Neural progenitor cell (in vitro differentiated cells): ENCODE measurements at regions not wholly inside any gene's neighbourhood (a gene's known extent, or its start where the extent isn't known, plus 50 kb on each side); places are given as distances from the start of the nearest gene placed in this dataset.

Source experiments
- DNase-seq: peaks from one replicate; pipeline ENCODE4 v3.0.0-alpha.2; 2016; ENCODE audit warnings: low spot score
- H2AFZ ChIP-seq: fragments of 200-600 bp; sonication (generic); replicated peaks from 2 replicates; pipeline ENCODE4 v1.6.1; 2016; ENCODE audit warnings: antibody characterized with exemption
- H3F3A ChIP-seq: fragments of 200-600 bp; sonication (generic); 2 replicates; pipeline ENCODE4 v1.6.1; 2016; ENCODE audit warnings: antibody characterized with exemption, low read depth
- H3K27ac ChIP-seq: fragments of 200-600 bp; sonication (generic); 2 replicates; pipeline ENCODE4 v1.5.1; 2016; ENCODE audit warnings: mild to moderate bottlenecking
- H3K27me3 ChIP-seq: fragments of 200-600 bp; sonication (generic); 2 replicates; pipeline ENCODE4 v1.6.1; 2016; ENCODE audit warnings: mild to moderate bottlenecking, moderate library complexity
- H3K36me3 ChIP-seq: fragments of 200-600 bp; sonication (generic); 2 replicates; pipeline ENCODE4 v1.5.1; 2016
- H3K4me1 ChIP-seq: fragments of 200-600 bp; sonication (generic); 2 replicates; pipeline ENCODE4 v1.6.1; 2016; ENCODE audit warnings: mixed run types
- H3K4me2 ChIP-seq: fragments of 200-600 bp; sonication (generic); 2 replicates; pipeline ENCODE4 v1.6.1; 2016
- H3K4me3 ChIP-seq: fragments of 200-600 bp; sonication (generic); 2 replicates; pipeline ENCODE4 v1.5.1; 2016
- H3K79me2 ChIP-seq: fragments of 200-600 bp; sonication (generic); 2 replicates; pipeline ENCODE4 v1.6.1; 2016; ENCODE audit warnings: low read depth
- H3K9ac ChIP-seq: fragments of 200-600 bp; sonication (generic); 2 replicates; pipeline ENCODE4 v1.6.1; 2016
- H3K9me3 ChIP-seq: fragments of 200-600 bp; sonication (generic); 2 replicates; pipeline ENCODE4 v1.5.1; 2016; ENCODE audit warnings: low read depth
- H4K20me1 ChIP-seq: fragments of 200-600 bp; sonication (generic); 2 replicates; pipeline ENCODE4 v1.6.1; 2016; ENCODE audit warnings: low read depth
- H3K27ac Mint-ChIP-seq: 3 replicates; pipeline ENCODE4 v1.8.0; 2021; ENCODE audit warnings: mixed read lengths
- H3K27me3 Mint-ChIP-seq: 2 replicates; pipeline ENCODE4 v1.8.0; 2022; ENCODE audit warnings: low read depth, mild to moderate bottlenecking, inconsistent platforms, moderate library complexity, mixed read lengths; ENCODE audit not compliant: insufficient read depth
- H3K36me3 Mint-ChIP-seq: 3 replicates; pipeline ENCODE4 v1.8.0; 2021; ENCODE audit warnings: mixed read lengths
- H3K4me1 Mint-ChIP-seq: 3 replicates; pipeline ENCODE4 v1.8.0; 2021; ENCODE audit warnings: mixed read lengths
- H3K4me3 Mint-ChIP-seq: 3 replicates; pipeline ENCODE4 v1.8.0; 2021; ENCODE audit warnings: mild to moderate bottlenecking, moderate library complexity, mixed read lengths
- H3K9me3 Mint-ChIP-seq: 3 replicates; pipeline ENCODE4 v1.8.0; 2020; ENCODE audit warnings: mixed read lengths
- CTCF ChIP-seq: fragments of 200-600 bp; sonication (generic); IDR thresholded peaks from 2 replicates; pipeline ENCODE4 v1.5.1; 2017; ENCODE audit warnings: antibody characterized with exemption, mild to moderate bottlenecking
- EZH2 ChIP-seq: fragments of 200-600 bp; sonication (generic); IDR thresholded peaks from 2 replicates; pipeline ENCODE4 v1.6.1; 2017; ENCODE audit warnings: antibody characterized with exemption, mild to moderate bottlenecking, moderate library complexity
- EZH2phosphoT487 ChIP-seq: fragments of 200-600 bp; sonication (generic); IDR thresholded peaks from 2 replicates; pipeline ENCODE4 v1.6.1; 2017; ENCODE audit warnings: antibody characterized with exemption

- H3K9ac ChIP-seq, result no peak overlapping the region
- H3K36me3 ChIP-seq, result no peaks in the 10 kb centered on the region
- Mint-ChIP-seq H3K27me3 (no peaks in the 10 kb centered on the region), H3K4me3 (no peak overlapping the region), H3K9me3 (no peaks in the 10 kb centered on the region), H3K4me1 (no peaks in the 10 kb centered on the region), H3K27ac (no peak overlapping the region), H3K36me3 (no peaks in the 10 kb centered on the region)
- H3F3A ChIP-seq, result no peaks in the 10 kb centered on the region
- H3K9me3 ChIP-seq, result no peaks in the 10 kb centered on the region
- H4K20me1 ChIP-seq, result no peaks in the 10 kb centered on the region
- TF ChIP-seq EZH2, result no peak
- no peak for DNase-seq
- no peak overlapping the region for H3K4me3 ChIP-seq
- H3K4me2 ChIP-seq, result no peak overlapping the region
- H3K4me1 ChIP-seq, result no peaks in the 10 kb centered on the region
- H3K27me3 ChIP-seq, result no peaks in the 10 kb centered on the region
- no peaks in the 10 kb centered on the region for H3K79me2 ChIP-seq
- H3K27ac ChIP-seq, result no peak overlapping the region
- no peak overlapping the region for H2AFZ ChIP-seq
Measured at GRCh38 chr2:52396836-52397235, 1364.9 kb upstream of the NRXN1 start.

GRCh38 chr2:52395912-52396311 lies 1364.0 kb upstream of the NRXN1 start:
- no peaks in the 10 kb centered on the region for H3K9me3 Mint-ChIP-seq
- H3K4me1 ChIP-seq, result no peaks in the 10 kb centered on the region

GRCh38 chr2:52391621-52392020 lies 1359.7 kb upstream of the NRXN1 start:
- H3K4me1 Mint-ChIP-seq, result no peaks in the 10 kb centered on the region
- H3K27ac ChIP-seq, result no peak overlapping the region
- H3F3A ChIP-seq, result no peaks in the 10 kb centered on the region
- H3K36me3 Mint-ChIP-seq, result no peaks in the 10 kb centered on the region
- no peaks in the 10 kb centered on the region for H3K4me1 ChIP-seq
- no peaks in the 10 kb centered on the region for H3K36me3 ChIP-seq
- H3K4me3 ChIP-seq, result no peak overlapping the region
- H3K79me2 ChIP-seq, result no peaks in the 10 kb centered on the region
- H3K9ac ChIP-seq, result no peak overlapping the region
- no peaks in the 10 kb centered on the region for H3K27me3 Mint-ChIP-seq
- no peaks in the 10 kb centered on the region for H4K20me1 ChIP-seq
- TF ChIP-seq EZH2 (no peak), EZH2phosphoT487 (no peak), CTCF (no peak)
- H3K9me3 ChIP-seq, result no peaks in the 10 kb centered on the region
- H3K4me2 ChIP-seq, result no peak overlapping the region
- H3K4me3 Mint-ChIP-seq, result no peak overlapping the region
- H3K27ac Mint-ChIP-seq, result no peak overlapping the region
- DNase-seq, result no peak
- no peak overlapping the region for H2AFZ ChIP-seq
- H3K27me3 ChIP-seq, result no peaks in the 10 kb centered on the region
- no peaks in the 10 kb centered on the region for H3K9me3 Mint-ChIP-seq

More at GRCh38 chr2:52395912-52396311, 1364.0 kb upstream of the NRXN1 start:
- H3K79me2 ChIP-seq, result no peaks in the 10 kb centered on the region
- no peaks in the 10 kb centered on the region for H3K9me3 ChIP-seq
- no peak for TF ChIP-seq EZH2phosphoT487
- no peak for TF ChIP-seq CTCF
- TF ChIP-seq EZH2, result no peak
- H3K9ac ChIP-seq, result no peak overlapping the region
- no peaks in the 10 kb centered on the region for H3K27me3 ChIP-seq
- Mint-ChIP-seq H3K27me3 (no peaks in the 10 kb centered on the region), H3K4me3 (no peak overlapping the region), H3K4me1 (no peaks in the 10 kb centered on the region), H3K36me3 (no peaks in the 10 kb centered on the region), H3K27ac (no peak overlapping the region)
- no peak overlapping the region for H3K4me2 ChIP-seq
- no peaks in the 10 kb centered on the region for H3K36me3 ChIP-seq
- no peaks in the 10 kb centered on the region for H3F3A ChIP-seq
- no peaks in the 10 kb centered on the region for H4K20me1 ChIP-seq
- no peak overlapping the region for H2AFZ ChIP-seq
- no peak overlapping the region for H3K27ac ChIP-seq
- H3K4me3 ChIP-seq, result no peak overlapping the region
- no peak for DNase-seq

DNA sequence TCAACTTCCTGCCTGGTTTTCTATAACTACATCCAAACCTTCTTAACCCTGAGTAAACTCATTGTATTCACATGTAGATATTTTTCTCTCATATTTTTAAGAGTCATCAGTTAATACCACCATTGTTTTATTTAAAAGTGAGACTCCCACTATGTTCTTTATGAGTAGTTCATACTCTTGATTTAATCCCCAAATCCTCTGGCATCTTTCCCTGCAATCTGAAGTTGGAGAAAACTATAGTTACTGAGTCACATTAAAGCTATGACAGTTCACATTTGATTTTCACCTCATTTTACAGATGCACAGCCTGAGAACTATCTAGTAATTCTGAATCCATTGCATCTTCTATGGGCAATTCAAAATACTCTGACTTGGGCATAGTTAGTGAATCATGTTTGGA lies 1358.7 kb upstream of the NRXN1 start:
- H3K4me1 Mint-ChIP-seq, result no peaks in the 10 kb centered on the region
- Histone ChIP-seq H3F3A (no peaks in the 10 kb centered on the region), H3K4me1 (no peaks in the 10 kb centered on the region), H3K27ac (no peak overlapping the region), H4K20me1 (no peaks in the 10 kb centered on the region), H3K9ac (no peak overlapping the region), H3K27me3 (no peaks in the 10 kb centered on the region), H3K9me3 (no peaks in the 10 kb centered on the region), H3K36me3 (no peaks in the 10 kb centered on the region), H3K4me3 (no peak overlapping the region), H3K79me2 (no peaks in the 10 kb centered on the region), H2AFZ (no peak overlapping the region), H3K4me2 (no peak overlapping the region)
- no peak for DNase-seq
- H3K36me3 Mint-ChIP-seq, result no peaks in the 10 kb centered on the region
- H3K27me3 Mint-ChIP-seq, result no peaks in the 10 kb centered on the region
- H3K9me3 Mint-ChIP-seq, result no peaks in the 10 kb centered on the region
- H3K4me3 Mint-ChIP-seq, result no peak overlapping the region
- no peak for TF ChIP-seq CTCF
- TF ChIP-seq EZH2phosphoT487, result no peak
- TF ChIP-seq EZH2, result no peak
- H3K27ac Mint-ChIP-seq, result no peak overlapping the region
